A549 (cell line): ENCODE measurements at regions not wholly inside any gene's neighbourhood (a gene's known extent, or its start where the extent isn't known, plus 50 kb on each side); places are given as distances from the start of the nearest gene placed in this dataset.

Experiments
- ATAC-seq, 2 experiments: fragments of 200-7000 bp in 1 of 2; fragments of >200 bp in 1 of 2; cut with Nextera tagmentation in 1 of 2; cut with Tn5 transposase in 1 of 2; 3 replicates each; pipeline versions ENCODE4 v1.8.0 to v1.9.1; 2018 to 2020; ENCODE audit warnings: mild to moderate bottlenecking in 1 of 2, moderate library complexity in 1 of 2
- CTCF ChIA-PET: fragments of 300-600 bp; sonication (Branson Sonifier 250); formaldehyde crosslinking; extraction: SDS; loops from one replicate; lab custom pipeline; 2021; ENCODE audit warnings: antibody characterized with exemption, inconsistent platforms; lab: Yijun Ruan, JAX
- POLR2A ChIA-PET: fragments of 350-600 bp; formaldehyde crosslinking; extraction: SDS; loops from one replicate; lab custom pipeline; 2021; ENCODE audit warnings: antibody characterized with exemption, inconsistent platforms; lab: Yijun Ruan, JAX
- DNase-seq, 2 experiments: peaks; one replicate each; pipeline versions ENCODE4 v3.0.0 to v3.0.0-alpha.2; 2011 to 2016; ENCODE audit warnings: low read depth in 1 of 2, low spot score in 1 of 2
- FAIRE-seq: peaks from 2 replicates; lab custom pipeline; 2011; peaks lifted over from hg19 to GRCh38; lab: Jason Lieb, UNC
- H3K27ac ChIP-seq, 2 experiments: fragments of >200 bp; sonication (Bioruptor Twin); formaldehyde crosslinking; 3 replicates each; pipeline ENCODE4 v1.5.1; 2016 to 2017
- H3K4me1 ChIP-seq: fragments of >200 bp; sonication (Bioruptor Twin); formaldehyde crosslinking; 3 replicates; pipeline ENCODE4 v1.6.1; 2016
- H3K4me2 ChIP-seq: fragments of >200 bp; sonication (Bioruptor Twin); formaldehyde crosslinking; 3 replicates; pipeline ENCODE4 v1.6.1; 2016
- H3K4me3 ChIP-seq: fragments of >200 bp; sonication (Bioruptor Twin); formaldehyde crosslinking; 3 replicates; pipeline ENCODE4 v1.5.1; 2016
- H3K9me3 ChIP-seq: fragments of >200 bp; sonication (Bioruptor Twin); formaldehyde crosslinking; 3 replicates; pipeline ENCODE4 v1.6.1; 2016
- CBX2 ChIP-seq: fragments of 200-600 bp; sonication (generic); IDR thresholded peaks from 2 replicates; pipeline ENCODE4 v1.6.1; 2016; ENCODE audit warnings: low read depth, mild to moderate bottlenecking, borderline replicate concordance
- CEBPB ChIP-seq, 2 experiments: fragments of >200 bp in 1 of 2; sonication (Bioruptor Twin) in 1 of 2; formaldehyde crosslinking in 1 of 2; IDR thresholded peaks; 2 replicates each; pipeline ENCODE4 v1.6.1; 2012 to 2016
- CTCF ChIP-seq: fragments of >200 bp; sonication (Bioruptor Twin); formaldehyde crosslinking; IDR thresholded peaks from 3 replicates; pipeline ENCODE4 v1.5.1; 2016
- EHF ChIP-seq: fragments of 250-450 bp; sonication (Bioruptor Pico); IDR thresholded peaks from 2 replicates; pipeline ENCODE4 v1.5.0; 2020; ENCODE audit warnings: mild to moderate bottlenecking
- FOSL2 ChIP-seq, 2 experiments: fragments of 450-650 bp in 1 of 2; fragments of >200 bp in 1 of 2; sonication (Bioruptor Twin) in 1 of 2; formaldehyde crosslinking; IDR thresholded peaks; 2 replicates each; pipeline versions ENCODE4 v1.5.0 to v1.6.1; 2016 to 2020; ENCODE audit warnings: mild to moderate bottlenecking in 1 of 2, moderate library complexity in 1 of 2
- HDAC2 ChIP-seq: fragments of 200-600 bp; sonication (generic); IDR thresholded peaks from 2 replicates; pipeline ENCODE4 v1.6.1; 2016
- HOXB5 ChIP-seq: fragments of 250-450 bp; sonication (Bioruptor Pico); IDR thresholded peaks from 2 replicates; pipeline ENCODE4 v1.5.0; 2020; ENCODE audit warnings: mild to moderate bottlenecking, moderate library complexity
- JUNB ChIP-seq: fragments of >200 bp; sonication (Bioruptor Twin); formaldehyde crosslinking; IDR thresholded peaks from 2 replicates; pipeline ENCODE4 v1.6.1; 2016
- MAFK ChIP-seq: fragments of 450-650 bp; IDR thresholded peaks from 2 replicates; pipeline ENCODE4 v1.6.1; 2014; ENCODE audit not compliant: partially characterized antibody
- MAX ChIP-seq: IDR thresholded peaks from 2 replicates; pipeline ENCODE4 v1.6.1; 2012
- MYC ChIP-seq: IDR thresholded peaks from 2 replicates; pipeline ENCODE4 v1.6.1; 2012; ENCODE audit warnings: mild to moderate bottlenecking, inconsistent platforms, low read length, improper control_type of control experiment, borderline replicate concordance
- NR3C1 ChIP-seq: fragments of >200 bp; sonication (Bioruptor Twin); formaldehyde crosslinking; IDR thresholded peaks from 3 replicates; pipeline ENCODE4 v1.6.1; 2017
- PHF8 ChIP-seq: fragments of 200-600 bp; sonication (generic); IDR thresholded peaks from 2 replicates; pipeline ENCODE4 v1.6.1; 2016; ENCODE audit warnings: low read depth, mild to moderate bottlenecking, antibody characterized with exemption, moderate library complexity, borderline replicate concordance
- POLR2A ChIP-seq: IDR thresholded peaks from 2 replicates; pipeline ENCODE4 v1.6.1; 2012; ENCODE audit warnings: mild to moderate bottlenecking, low read length
- RARB ChIP-seq: fragments of 250-450 bp; sonication (Bioruptor Pico); IDR thresholded peaks from 2 replicates; pipeline ENCODE4 v1.8.0; 2021; ENCODE audit warnings: mild to moderate bottlenecking, moderate library complexity
- RFX5 ChIP-seq: fragments of 450-650 bp; IDR thresholded peaks from 2 replicates; pipeline ENCODE4 v1.7.1; 2014; ENCODE audit warnings: antibody characterized with exemption, mild to moderate bottlenecking, moderate library complexity
- TFCP2L1 ChIP-seq: fragments of 250-450 bp; sonication (Bioruptor Pico); IDR thresholded peaks from 2 replicates; pipeline ENCODE4 v1.5.0; 2021; ENCODE audit warnings: mild to moderate bottlenecking
- WGBS: methylation state at CpG from one replicate; pipeline ENCODE4 v1.1.6; 2017; ENCODE audit errors: missing lambda C conversion rate; 5-methylcytosine and 5-hydroxymethylcytosine counted together
- TF ChIP-seq, protein P1 (sequence below): fragments of 450-650 bp; IDR thresholded peaks from 2 replicates; pipeline ENCODE4 v1.6.1; 2014; ENCODE audit warnings: antibody characterized with exemption

DNA sequence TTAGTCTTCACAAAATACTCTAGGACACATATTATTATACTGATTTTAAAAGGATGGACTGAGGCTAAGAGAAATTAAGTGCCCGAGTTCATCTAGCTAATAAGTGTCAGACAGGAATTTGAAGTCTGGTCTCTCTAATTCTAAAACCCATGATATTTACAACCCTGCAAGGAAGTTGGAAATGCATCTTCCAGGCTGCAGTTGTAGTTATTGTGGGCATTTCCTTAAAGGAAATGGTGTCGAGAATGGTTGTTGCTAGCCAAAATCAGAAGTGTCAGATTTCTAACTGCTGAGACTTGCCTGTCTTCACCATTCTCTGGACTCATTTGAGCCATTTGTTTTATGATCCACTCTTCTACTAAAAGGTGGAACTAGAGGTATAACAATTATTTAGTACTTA, 82.5 kb downstream of the FAT4 start:
- no peak for FAIRE-seq
- Histone ChIP-seq H3K4me1 (no peaks in the 10 kb centered on the region), H3K4me2 (no peak overlapping the region)
- TF ChIP-seq EHF (CRISPR knock-in tag) = no peak
- no peak for TF ChIP-seq CEBPB (IDR thresholded peaks at IDR 0.05)
- no peak for TF ChIP-seq POLR2A
- TF ChIP-seq TFCP2L1 (CRISPR knock-in tag) = no peak
- TF ChIP-seq, all 56 proteins: peak for 0
- no peak for ATAC-seq
- no peak for DNase-seq
- H3K9me3 ChIP-seq = no peaks in the 10 kb centered on the region
- ChIA-PET POLR2A (no interaction called here), CTCF (no interaction called here)
- H3K27ac ChIP-seq = no peak overlapping the region
- WGBS = 65% methylated on average over 2 of the region's 2 CpGs
- no peak overlapping the region for H3K4me3 ChIP-seq

DNA sequence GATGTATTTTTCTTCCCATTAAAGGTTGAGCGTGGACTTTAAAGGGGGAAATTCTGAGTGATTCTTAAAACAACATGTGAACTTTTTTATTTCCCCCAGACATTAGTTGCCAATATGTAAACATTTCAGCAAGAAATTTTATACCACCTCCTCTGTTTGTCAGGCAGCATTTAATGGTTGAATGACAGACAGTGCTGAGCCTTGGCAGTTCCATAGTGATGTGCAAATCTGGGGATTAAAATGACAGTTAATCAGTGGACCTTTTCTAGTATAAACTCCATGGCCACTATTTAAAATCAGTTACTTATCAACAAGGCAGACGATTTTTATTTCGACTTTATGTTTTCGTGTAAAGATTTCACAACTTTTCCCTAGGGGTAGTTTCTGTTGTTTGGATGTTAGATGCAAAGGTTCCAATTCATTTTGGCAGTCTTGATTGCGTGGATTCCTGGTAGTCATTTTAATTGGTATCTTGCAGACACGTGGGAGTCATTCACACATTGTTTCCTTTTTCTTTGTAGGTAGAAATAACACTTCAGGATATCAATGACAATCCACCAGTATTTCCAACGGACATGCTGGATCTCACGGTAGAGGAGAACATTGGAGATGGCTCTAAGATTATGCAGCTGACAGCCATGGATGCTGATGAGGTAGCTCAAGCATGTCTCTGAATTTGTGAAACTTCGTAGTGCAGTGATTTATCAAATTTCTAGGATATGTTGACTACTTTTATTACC, 83.7 kb downstream of the FAT4 start:
- ChIA-PET POLR2A (no interaction called here), CTCF (no interaction called here)
- Histone ChIP-seq H3K4me2 (no peak overlapping the region), H3K4me1 (no peaks in the 10 kb centered on the region), H3K9me3 (no peaks in the 10 kb centered on the region), H3K27ac (no peak overlapping the region), H3K4me3 (no peak overlapping the region)
- WGBS = 55% methylated on average over 9 of the region's 9 CpGs
- no peak for FAIRE-seq
- no peak for ATAC-seq
- no peak for DNase-seq
- TF ChIP-seq HOXB5 = no peak
- no peak for TF ChIP-seq MYC
- TF ChIP-seq, protein P1, sequence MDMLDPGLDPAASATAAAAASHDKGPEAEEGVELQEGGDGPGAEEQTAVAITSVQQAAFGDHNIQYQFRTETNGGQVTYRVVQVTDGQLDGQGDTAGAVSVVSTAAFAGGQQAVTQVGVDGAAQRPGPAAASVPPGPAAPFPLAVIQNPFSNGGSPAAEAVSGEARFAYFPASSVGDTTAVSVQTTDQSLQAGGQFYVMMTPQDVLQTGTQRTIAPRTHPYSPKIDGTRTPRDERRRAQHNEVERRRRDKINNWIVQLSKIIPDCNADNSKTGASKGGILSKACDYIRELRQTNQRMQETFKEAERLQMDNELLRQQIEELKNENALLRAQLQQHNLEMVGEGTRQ = no peak
- no peak for TF ChIP-seq HDAC2
- no peak for TF ChIP-seq JUNB
- no peak for TF ChIP-seq EHF (CRISPR knock-in tag)
- no peak for TF ChIP-seq NR3C1

- no peak for TF ChIP-seq FOSL2 (IDR thresholded peaks at IDR 0.05)
- TF ChIP-seq FOSL2 (CRISPR knock-in tag; IDR thresholded peaks at IDR 0.05) = no peak
- no peak for TF ChIP-seq RFX5
- no peak for TF ChIP-seq PHF8
- TF ChIP-seq TFCP2L1 (CRISPR knock-in tag) = no peak
- no peak for TF ChIP-seq CTCF
- no peak for TF ChIP-seq CBX2
- Histone ChIP-seq H3K4me2 (no peak overlapping the region), H3K4me3 (no peak overlapping the region), H3K27ac (no peak overlapping the region), H3K9me3 (no peaks in the 10 kb centered on the region), H3K4me1 (no peaks in the 10 kb centered on the region)
- FAIRE-seq (no peak), DNase-seq (no peak), ATAC-seq (no peak)
- 10% methylated on average over 2 of the region's 3 CpGs for WGBS
- CTCF ChIA-PET = no interaction called here
- POLR2A ChIA-PET = no interaction called here
Observed at GRCh38 chr4:125400756-125401155, 86.0 kb downstream of the FAT4 start.

- WGBS = 56% methylated on average over 2 of the region's 2 CpGs
- Histone ChIP-seq H3K4me2 (no peak overlapping the region), H3K9me3 (no peaks in the 10 kb centered on the region), H3K4me1 (no peaks in the 10 kb centered on the region), H3K27ac (no peak overlapping the region), H3K4me3 (no peak overlapping the region)
- FAIRE-seq (no peak), ATAC-seq (no peak), DNase-seq (no peak)
- TF ChIP-seq FOSL2 (IDR thresholded peaks at IDR 0.05) (no peak), FOSL2 (CRISPR knock-in tag; IDR thresholded peaks at IDR 0.05) (no peak), HDAC2 (no peak), MAFK (peak; percentile 67), RARB (CRISPR knock-in tag) (no peak), MAX (no peak)
- POLR2A ChIA-PET = no interaction called here
- CTCF ChIA-PET = no interaction called here
Observed at GRCh38 chr4:125401784-125402183, 87.0 kb downstream of the FAT4 start.
